ENCODE measurements at regions not wholly inside any gene's neighbourhood (a gene's known extent, or its start where the extent isn't known, plus 50 kb on each side); places are given as distances from the start of the nearest gene placed in this dataset.

DNA sequence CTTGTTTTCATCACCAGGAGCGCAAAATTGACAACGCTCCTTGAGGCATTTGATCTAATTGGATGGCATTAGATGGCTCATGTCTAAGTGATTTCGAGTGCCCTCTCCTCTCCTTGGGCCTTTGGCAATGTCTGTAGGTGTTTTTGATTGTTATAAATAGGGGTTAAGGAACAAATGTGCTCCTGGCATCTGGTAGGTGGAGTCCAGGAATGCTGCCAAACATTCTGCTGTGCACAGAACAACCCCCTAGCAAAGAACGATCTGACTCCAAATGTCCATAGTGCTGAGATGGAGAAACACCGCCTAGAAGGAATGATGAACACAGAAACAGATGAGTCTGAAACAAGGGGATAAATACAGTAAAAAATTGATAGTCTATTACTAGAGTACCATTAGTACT is 68.0 kb upstream of the C1QTNF9B start:
- TF ChIP-seq, protein P1, sequence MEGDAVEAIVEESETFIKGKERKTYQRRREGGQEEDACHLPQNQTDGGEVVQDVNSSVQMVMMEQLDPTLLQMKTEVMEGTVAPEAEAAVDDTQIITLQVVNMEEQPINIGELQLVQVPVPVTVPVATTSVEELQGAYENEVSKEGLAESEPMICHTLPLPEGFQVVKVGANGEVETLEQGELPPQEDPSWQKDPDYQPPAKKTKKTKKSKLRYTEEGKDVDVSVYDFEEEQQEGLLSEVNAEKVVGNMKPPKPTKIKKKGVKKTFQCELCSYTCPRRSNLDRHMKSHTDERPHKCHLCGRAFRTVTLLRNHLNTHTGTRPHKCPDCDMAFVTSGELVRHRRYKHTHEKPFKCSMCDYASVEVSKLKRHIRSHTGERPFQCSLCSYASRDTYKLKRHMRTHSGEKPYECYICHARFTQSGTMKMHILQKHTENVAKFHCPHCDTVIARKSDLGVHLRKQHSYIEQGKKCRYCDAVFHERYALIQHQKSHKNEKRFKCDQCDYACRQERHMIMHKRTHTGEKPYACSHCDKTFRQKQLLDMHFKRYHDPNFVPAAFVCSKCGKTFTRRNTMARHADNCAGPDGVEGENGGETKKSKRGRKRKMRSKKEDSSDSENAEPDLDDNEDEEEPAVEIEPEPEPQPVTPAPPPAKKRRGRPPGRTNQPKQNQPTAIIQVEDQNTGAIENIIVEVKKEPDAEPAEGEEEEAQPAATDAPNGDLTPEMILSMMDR (IDR thresholded peaks at IDR 0.05; ENCODE audit: low read depth, low read length, missing input control): no peak
- no peak for TF ChIP-seq RAD21 (IDR thresholded peaks at IDR 0.05)
- TF ChIP-seq, protein P2, sequence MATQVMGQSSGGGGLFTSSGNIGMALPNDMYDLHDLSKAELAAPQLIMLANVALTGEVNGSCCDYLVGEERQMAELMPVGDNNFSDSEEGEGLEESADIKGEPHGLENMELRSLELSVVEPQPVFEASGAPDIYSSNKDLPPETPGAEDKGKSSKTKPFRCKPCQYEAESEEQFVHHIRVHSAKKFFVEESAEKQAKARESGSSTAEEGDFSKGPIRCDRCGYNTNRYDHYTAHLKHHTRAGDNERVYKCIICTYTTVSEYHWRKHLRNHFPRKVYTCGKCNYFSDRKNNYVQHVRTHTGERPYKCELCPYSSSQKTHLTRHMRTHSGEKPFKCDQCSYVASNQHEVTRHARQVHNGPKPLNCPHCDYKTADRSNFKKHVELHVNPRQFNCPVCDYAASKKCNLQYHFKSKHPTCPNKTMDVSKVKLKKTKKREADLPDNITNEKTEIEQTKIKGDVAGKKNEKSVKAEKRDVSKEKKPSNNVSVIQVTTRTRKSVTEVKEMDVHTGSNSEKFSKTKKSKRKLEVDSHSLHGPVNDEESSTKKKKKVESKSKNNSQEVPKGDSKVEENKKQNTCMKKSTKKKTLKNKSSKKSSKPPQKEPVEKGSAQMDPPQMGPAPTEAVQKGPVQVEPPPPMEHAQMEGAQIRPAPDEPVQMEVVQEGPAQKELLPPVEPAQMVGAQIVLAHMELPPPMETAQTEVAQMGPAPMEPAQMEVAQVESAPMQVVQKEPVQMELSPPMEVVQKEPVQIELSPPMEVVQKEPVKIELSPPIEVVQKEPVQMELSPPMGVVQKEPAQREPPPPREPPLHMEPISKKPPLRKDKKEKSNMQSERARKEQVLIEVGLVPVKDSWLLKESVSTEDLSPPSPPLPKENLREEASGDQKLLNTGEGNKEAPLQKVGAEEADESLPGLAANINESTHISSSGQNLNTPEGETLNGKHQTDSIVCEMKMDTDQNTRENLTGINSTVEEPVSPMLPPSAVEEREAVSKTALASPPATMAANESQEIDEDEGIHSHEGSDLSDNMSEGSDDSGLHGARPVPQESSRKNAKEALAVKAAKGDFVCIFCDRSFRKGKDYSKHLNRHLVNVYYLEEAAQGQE (IDR thresholded peaks at IDR 0.05): no peak
- no peak for TF ChIP-seq EGR1 (IDR thresholded peaks at IDR 0.05; ENCODE audit: low read depth in 2 of 2)
- no peak for TF ChIP-seq FOXA1 (IDR thresholded peaks at IDR 0.05)
